OCI-LY7 (cell line): ENCODE measurements at regions not wholly inside any gene's neighbourhood (a gene's known extent, or its start where the extent isn't known, plus 50 kb on each side); places are given as distances from the start of the nearest gene placed in this dataset.

Source experiments
- CTCF ChIP-seq: fragments of 200-600 bp; sonication (generic); conservative IDR thresholded peaks from 2 replicates; pipeline ENCODE4 v1.5.1; 2014; ENCODE audit warnings: mild to moderate bottlenecking, antibody characterized with exemption, low read length, moderate library complexity, mixed read lengths
- EZH2phosphoT487 ChIP-seq: fragments of 200-600 bp; sonication (generic); IDR thresholded peaks from 2 replicates; pipeline ENCODE4 v1.6.1; 2018; ENCODE audit warnings: low read depth, borderline replicate concordance, mild to moderate bottlenecking, mixed run types, antibody characterized with exemption, low read length, moderate library complexity, mixed read lengths

GRCh38 chr21:28253961-28254360 lies 738.7 kb downstream of the LTN1 start:
- TF ChIP-seq CTCF (no peak), EZH2phosphoT487 (no peak)
